Adrenal gland (tissue), 9 donors: ENCODE measurements at regions not wholly inside any gene's neighbourhood (a gene's known extent, or its start where the extent isn't known, plus 50 kb on each side); places are given as distances from the start of the nearest gene placed in this dataset.
"Not testable (repeated sequence)": the region's sequence is repeated elsewhere in the genome, so short reads cannot be mapped to it uniquely, and the experiment has no call there.

Source experiments
- DNase-seq, 7 donors: peaks; one replicate each; pipeline ENCODE4 v3.0.0-alpha.2; 2019 to 2020
- H3K27ac ChIP-seq, 5 donors: fragments of 200-600 bp; sonication (generic) in 4 of 5; 1 replicate in 3 of 5; 2 replicates in 2 of 5; pipeline versions ENCODE4 v1.5.1 to v1.8.0; 2016 to 2020; ENCODE audit warnings: mild to moderate bottlenecking in 1 of 5
- H3K27me3 ChIP-seq: fragments of 200-600 bp; 2 replicates; pipeline ENCODE4 v1.8.0; 2021
- H3K36me3 ChIP-seq, 2 donors: fragments of 200-600 bp; replicated peaks in 1 of 2; 1 replicate in 1 of 2; 2 replicates in 1 of 2; pipeline versions ENCODE4 v1.5.1 to v1.8.0; 2018 to 2022
- H3K4me1 ChIP-seq, 2 donors: fragments of 200-600 bp; replicated peaks in 1 of 2; 1 replicate in 1 of 2; 2 replicates in 1 of 2; pipeline versions ENCODE4 v1.5.1 to v1.8.0; 2018 to 2021
- H3K4me3 ChIP-seq, 4 donors: fragments of 200-600 bp; sonication (generic) in 3 of 4; one replicate each; pipeline ENCODE4 v1.5.1; 2016 to 2018
- H3K9me3 ChIP-seq, 3 donors: fragments of 200-600 bp; sonication (generic) in 1 of 3; replicated peaks in 1 of 3; 1 replicate in 2 of 3; 2 replicates in 1 of 3; pipeline versions ENCODE4 v1.5.1 to v1.8.0; 2016 to 2021
- CTCF ChIP-seq, 6 experiments: fragments of 450-650 bp in 4 of 6; fragments of 200-600 bp in 2 of 6; sonication (generic) in 1 of 6; IDR thresholded peaks; 1 replicate in 5 of 6; 2 replicates in 1 of 6; pipeline versions ENCODE4 v1.5.1 to v1.8.0; 2016 to 2021; ENCODE audit warnings: antibody characterized with exemption in 6 of 6, mild to moderate bottlenecking in 2 of 6, moderate library complexity in 1 of 6
- POLR2A ChIP-seq, 2 donors: fragments of 450-650 bp; IDR thresholded peaks; one replicate each; pipeline ENCODE4 v1.6.1; 2017; ENCODE audit warnings: antibody characterized with exemption in 2 of 2, mild to moderate bottlenecking in 2 of 2, moderate library complexity in 1 of 2
- WGBS, 4 donors: extraction: QIAGEN DNeasy Blood & Tissue Kit in 2 of 4; methylation state at CpG; one replicate each; pipeline versions ENCODE4 v1.1.5 to v1.1.7; 2013 to 2017; 5-methylcytosine and 5-hydroxymethylcytosine counted together
- intact Hi-C, 2 donors: fragments of 100-400 bp; cut with DNase I; formaldehyde crosslinking; loops; one replicate each; pipeline versions ENCODE4 v1.14.1 to v1.15.0; 2022 to 2023
- donor health status: healthy with polysubstance abuse.
- donor health status: Bipolar disorder and iron deficiency.
- donor health status: DM: yes; HTN: yes; CAD: no.
- donor health status: DM: no; HTN: no; CAD: no.
- donor health status: DM: no; HTN: no; CAD: no.

- intact Hi-C loops = no loop called here
- DNase-seq = no peak
- Histone ChIP-seq H3K4me3 (no peak overlapping the region), H3K27me3 (no peaks in the 10 kb centered on the region), H3K27ac (no peak overlapping the region), H3K4me1 (no peaks in the 10 kb centered on the region), H3K36me3 (no peaks in the 10 kb centered on the region), H3K9me3 (no peaks in the 10 kb centered on the region)
- no peak for TF ChIP-seq POLR2A (IDR thresholded peaks at IDR 0.05)
- no peak for TF ChIP-seq CTCF (IDR thresholded peaks at IDR 0.05)
- 68 to 77% (median 70%) methylated on average over 3 of the region's 3 CpGs for WGBS, 4 donors
These were observed 139.0 kb upstream of the ADCY1 start for GRCh38 chr7:45435131-45435530.

- no peaks in the 10 kb centered on the region for H3K9me3 ChIP-seq
- intact Hi-C loops = no loop called here
- 83 to 93% (median 90%) methylated on average over 1 of the region's 1 CpG for WGBS, 4 donors
These were observed 138.3 kb upstream of the ADCY1 start for GRCh38 chr7:45435846-45436245.

GRCh38 chr7:45440776-45441175 is 133.4 kb upstream of the ADCY1 start:
- H3K36me3 ChIP-seq, DNase-seq, H3K4me1 ChIP-seq, H3K27ac ChIP-seq, H3K27me3 ChIP-seq, H3K9me3 ChIP-seq, H3K4me3 ChIP-seq, intact Hi-C loops: not testable (repeated sequence)
- WGBS, 4 donors = 76 to 91% (median 77%) methylated on average over 1 of the region's 1 CpG

More at GRCh38 chr7:45435846-45436245, 138.3 kb upstream of the ADCY1 start:
- H3K4me3 ChIP-seq = no peak overlapping the region
- TF ChIP-seq CTCF (IDR thresholded peaks at IDR 0.05) = no peak
- TF ChIP-seq POLR2A (IDR thresholded peaks at IDR 0.05) = no peak
- no peak for DNase-seq
- no peaks in the 10 kb centered on the region for H3K4me1 ChIP-seq
- H3K27me3 ChIP-seq = no peaks in the 10 kb centered on the region
- H3K27ac ChIP-seq = no peak overlapping the region
- no peaks in the 10 kb centered on the region for H3K36me3 ChIP-seq

- H3K27ac ChIP-seq = no peak overlapping the region
- TF ChIP-seq POLR2A (IDR thresholded peaks at IDR 0.05) (no peak), CTCF (IDR thresholded peaks at IDR 0.05) (no peak)
- 66 to 87% (median 74%) methylated on average over 1 of the region's 1 CpG for WGBS, 4 donors
- H3K36me3 ChIP-seq = no peaks in the 10 kb centered on the region
- intact Hi-C loops = no loop called here
- no peaks in the 10 kb centered on the region for H3K9me3 ChIP-seq
- no peaks in the 10 kb centered on the region for H3K27me3 ChIP-seq
- H3K4me1 ChIP-seq = no peaks in the 10 kb centered on the region
- no peak overlapping the region for H3K4me3 ChIP-seq
- no peak for DNase-seq
These were observed 130.9 kb upstream of the ADCY1 start for GRCh38 chr7:45443263-45443662.

GRCh38 chr7:45446195-45446944 is 127.8 kb upstream of the ADCY1 start:
- no peaks in the 10 kb centered on the region for H3K36me3 ChIP-seq
- H3K27ac ChIP-seq = no peak overlapping the region
- H3K4me3 ChIP-seq = no peak overlapping the region
- TF ChIP-seq POLR2A (IDR thresholded peaks at IDR 0.05) (no peak), CTCF (IDR thresholded peaks at IDR 0.05) (no peak)
- intact Hi-C loops = no loop called here
- H3K9me3 ChIP-seq = no peaks in the 10 kb centered on the region
- no peaks in the 10 kb centered on the region for H3K4me1 ChIP-seq
- no peaks in the 10 kb centered on the region for H3K27me3 ChIP-seq
- DNase-seq = no peak
- 80 to 92% (median 86%) methylated on average over 2 of the region's 2 CpGs for WGBS, 4 donors
